HUDEP-2 (cell line): ENCODE measurements at regions not wholly inside any gene's neighbourhood (a gene's known extent, or its start where the extent isn't known, plus 50 kb on each side); places are given as distances from the start of the nearest gene placed in this dataset.

Experiments used
- DNase-seq, 76 experiments: peaks; one replicate each; lab custom pipeline; 2025; ENCODE audit not compliant: unreplicated experiment in 76 of 76; lab: John Stamatoyannopoulos, UW

GRCh38 chr2:240355001-240355891 lies 80.2 kb upstream of the GPC1 start:
- DNase-seq: no peak

GRCh38 chr2:240355962-240356361 lies 79.5 kb upstream of the GPC1 start:
- DNase-seq: no peak

- DNase-seq: no peak
Measured at GRCh38 chr2:240356700-240357640, 78.5 kb upstream of the GPC1 start.

- no peak for DNase-seq
Measured at GRCh38 chr2:240357641-240358012, 77.8 kb upstream of the GPC1 start.

- no peak for DNase-seq
Measured at GRCh38 chr2:240358080-240358479, 77.4 kb upstream of the GPC1 start.

- no peak for DNase-seq
Measured at GRCh38 chr2:240358821-240359397, 76.6 kb upstream of the GPC1 start.

- DNase-seq: no peak
Measured at GRCh38 chr2:240359695-240360094, 75.8 kb upstream of the GPC1 start.

GRCh38 chr2:240360645-240361475 lies 74.6 kb upstream of the GPC1 start:
- DNase-seq: no peak

- no peak for DNase-seq
Measured at GRCh38 chr2:240362216-240362755, 73.2 kb upstream of the GPC1 start.

GRCh38 chr2:240362826-240363745 lies 72.4 kb upstream of the GPC1 start:
- DNase-seq: no peak

- no peak for DNase-seq
Measured at GRCh38 chr2:240363746-240364581, 71.5 kb upstream of the GPC1 start.

GRCh38 chr2:240364582-240364960 lies 70.9 kb upstream of the GPC1 start:
- DNase-seq: no peak

GRCh38 chr2:240364961-240365775 lies 70.3 kb upstream of the GPC1 start:
- DNase-seq: no peak

- no peak for DNase-seq
Measured at GRCh38 chr2:240365971-240366471, 69.4 kb upstream of the GPC1 start.

GRCh38 chr2:240366901-240367300 lies 68.6 kb upstream of the GPC1 start:
- DNase-seq: no peak

GRCh38 chr2:240367721-240368120 lies 67.7 kb upstream of the GPC1 start:
- DNase-seq: no peak

- no peak for DNase-seq
Measured at GRCh38 chr2:240368781-240369331, 66.6 kb upstream of the GPC1 start.
